ENCODE measurements at regions not wholly inside any gene's neighbourhood (a gene's known extent, or its start where the extent isn't known, plus 50 kb on each side); places are given as distances from the start of the nearest gene placed in this dataset.

- Mint-ChIP-seq H3K27ac (ENCODE audit: low read depth) (no peak overlapping the region), H3K36me3 (ENCODE audit: insufficient read depth) (no peaks in the 10 kb centered on the region), H3K4me1 (no peaks in the 10 kb centered on the region), H3K4me3 (no peak overlapping the region), H3K9me3 (no peaks in the 10 kb centered on the region), H3K27me3 (peaks cover 25% of the 10 kb centered on the region)
- ATAC-seq (replicated peaks; ENCODE audit: extremely low read depth, poor library complexity, severe bottlenecking) (no peak), DNase-seq (ENCODE audit: low spot score in 2 of 2) (no peak)
Measured at GRCh38 chr1:90187323-90187585, 192.3 kb downstream of the ZNF326 start.

GRCh38 chr1:90186506-90187322, 191.8 kb downstream of the ZNF326 start:
- no peak for DNase-seq (ENCODE audit: low spot score in 2 of 2)
- H3K27ac Mint-ChIP-seq (ENCODE audit: low read depth): no peak overlapping the region
- no peaks in the 10 kb centered on the region for H3K36me3 Mint-ChIP-seq (ENCODE audit: insufficient read depth)
- H3K4me3 Mint-ChIP-seq: no peak overlapping the region
- H3K27me3 Mint-ChIP-seq: peaks cover 25% of the 10 kb centered on the region
- ATAC-seq (replicated peaks; ENCODE audit: extremely low read depth, poor library complexity, severe bottlenecking): no peak
- H3K4me1 Mint-ChIP-seq: no peaks in the 10 kb centered on the region
- no peaks in the 10 kb centered on the region for H3K9me3 Mint-ChIP-seq

- ATAC-seq (replicated peaks; ENCODE audit: extremely low read depth, poor library complexity, severe bottlenecking) (no peak), DNase-seq (ENCODE audit: low spot score in 2 of 2) (no peak)
- Mint-ChIP-seq H3K27me3 (peaks cover 30% of the 10 kb centered on the region), H3K4me3 (no peak overlapping the region), H3K4me1 (no peaks in the 10 kb centered on the region), H3K36me3 (ENCODE audit: insufficient read depth) (no peaks in the 10 kb centered on the region), H3K9me3 (no peaks in the 10 kb centered on the region), H3K27ac (ENCODE audit: low read depth) (no peak overlapping the region)
Measured at GRCh38 chr1:90176530-90176929, 181.6 kb downstream of the ZNF326 start.

GRCh38 chr1:90175490-90176167, 180.7 kb downstream of the ZNF326 start:
- H3K9me3 Mint-ChIP-seq: no peaks in the 10 kb centered on the region
- no peaks in the 10 kb centered on the region for H3K4me1 Mint-ChIP-seq
- ATAC-seq (replicated peaks; ENCODE audit: extremely low read depth, poor library complexity, severe bottlenecking): no peak

GRCh38 chr1:90174246-90174645, 179.3 kb downstream of the ZNF326 start:
- Mint-ChIP-seq H3K4me1 (no peaks in the 10 kb centered on the region), H3K27ac (ENCODE audit: low read depth) (no peak overlapping the region), H3K9me3 (no peaks in the 10 kb centered on the region), H3K27me3 (peaks cover 30% of the 10 kb centered on the region), H3K4me3 (no peak overlapping the region), H3K36me3 (ENCODE audit: insufficient read depth) (no peaks in the 10 kb centered on the region)
- no peak for DNase-seq (ENCODE audit: low spot score in 2 of 2)
- ATAC-seq (replicated peaks; ENCODE audit: extremely low read depth, poor library complexity, severe bottlenecking): no peak

More at GRCh38 chr1:90175490-90176167, 180.7 kb downstream of the ZNF326 start:
- Mint-ChIP-seq H3K36me3 (ENCODE audit: insufficient read depth) (no peaks in the 10 kb centered on the region), H3K4me3 (no peak overlapping the region), H3K27ac (ENCODE audit: low read depth) (no peak overlapping the region), H3K27me3 (peaks cover 30% of the 10 kb centered on the region)
- DNase-seq (ENCODE audit: low spot score in 2 of 2): no peak

- Mint-ChIP-seq H3K4me1 (no peaks in the 10 kb centered on the region), H3K36me3 (ENCODE audit: insufficient read depth) (no peaks in the 10 kb centered on the region), H3K9me3 (no peaks in the 10 kb centered on the region), H3K27ac (ENCODE audit: low read depth) (no peak overlapping the region), H3K27me3 (peaks cover 74% of the 10 kb centered on the region), H3K4me3 (no peak overlapping the region)
- ATAC-seq (replicated peaks; ENCODE audit: extremely low read depth, poor library complexity, severe bottlenecking) (no peak), DNase-seq (ENCODE audit: low spot score in 2 of 2) (no peak)
Measured at GRCh38 chr1:90162216-90162615, 167.3 kb downstream of the ZNF326 start.

GRCh38 chr1:90161625-90162024, 166.7 kb downstream of the ZNF326 start:
- ATAC-seq (replicated peaks; ENCODE audit: extremely low read depth, poor library complexity, severe bottlenecking) (no peak), DNase-seq (ENCODE audit: low spot score in 2 of 2) (no peak)
- Mint-ChIP-seq H3K36me3 (ENCODE audit: insufficient read depth) (no peaks in the 10 kb centered on the region), H3K4me3 (no peak overlapping the region), H3K27me3 (peaks cover 75% of the 10 kb centered on the region), H3K9me3 (no peaks in the 10 kb centered on the region), H3K4me1 (no peaks in the 10 kb centered on the region), H3K27ac (ENCODE audit: low read depth) (no peak overlapping the region)

GRCh38 chr1:90155721-90156487, 161.0 kb downstream of the ZNF326 start:
- Mint-ChIP-seq H3K4me1 (no peaks in the 10 kb centered on the region), H3K36me3 (ENCODE audit: insufficient read depth) (no peaks in the 10 kb centered on the region), H3K27me3 (peaks cover 77% of the 10 kb centered on the region), H3K9me3 (peaks cover 10% of the 10 kb centered on the region), H3K27ac (ENCODE audit: low read depth) (no peak overlapping the region), H3K4me3 (no peak overlapping the region)
- no peak for DNase-seq (ENCODE audit: low spot score in 2 of 2)
- no peak for ATAC-seq (replicated peaks; ENCODE audit: extremely low read depth, poor library complexity, severe bottlenecking)

- Mint-ChIP-seq H3K27ac (ENCODE audit: low read depth) (no peak overlapping the region), H3K9me3 (peaks cover 10% of the 10 kb centered on the region)
- ATAC-seq (replicated peaks; ENCODE audit: extremely low read depth, poor library complexity, severe bottlenecking): no peak
Measured at GRCh38 chr1:90154711-90155110, 159.8 kb downstream of the ZNF326 start.

GRCh38 chr1:90149101-90149500, 154.2 kb downstream of the ZNF326 start:
- ATAC-seq (replicated peaks; ENCODE audit: extremely low read depth, poor library complexity, severe bottlenecking) (no peak), DNase-seq (ENCODE audit: low spot score in 2 of 2) (no peak)
- Mint-ChIP-seq H3K36me3 (ENCODE audit: insufficient read depth) (no peaks in the 10 kb centered on the region), H3K4me3 (no peak overlapping the region), H3K4me1 (no peaks in the 10 kb centered on the region), H3K9me3 (peaks cover 6% of the 10 kb centered on the region), H3K27me3 (peaks cover 28% of the 10 kb centered on the region), H3K27ac (ENCODE audit: low read depth) (no peak overlapping the region)

More at GRCh38 chr1:90154711-90155110, 159.8 kb downstream of the ZNF326 start:
- no peak overlapping the region for H3K4me3 Mint-ChIP-seq
- no peaks in the 10 kb centered on the region for H3K4me1 Mint-ChIP-seq
- peaks cover 69% of the 10 kb centered on the region for H3K27me3 Mint-ChIP-seq
- DNase-seq (ENCODE audit: low spot score in 2 of 2): no peak
- no peaks in the 10 kb centered on the region for H3K36me3 Mint-ChIP-seq (ENCODE audit: insufficient read depth)

- H3K27me3 Mint-ChIP-seq: peaks cover 20% of the 10 kb centered on the region
- peaks cover 4% of the 10 kb centered on the region for H3K9me3 Mint-ChIP-seq
- no peak for DNase-seq (ENCODE audit: low spot score in 2 of 2)
- no peak overlapping the region for H3K4me3 Mint-ChIP-seq
- no peak overlapping the region for H3K27ac Mint-ChIP-seq (ENCODE audit: low read depth)
- no peaks in the 10 kb centered on the region for H3K4me1 Mint-ChIP-seq
- ATAC-seq (replicated peaks; ENCODE audit: extremely low read depth, poor library complexity, severe bottlenecking): no peak
- no peaks in the 10 kb centered on the region for H3K36me3 Mint-ChIP-seq (ENCODE audit: insufficient read depth)
Measured at GRCh38 chr1:90147093-90147492, 152.2 kb downstream of the ZNF326 start.

- Mint-ChIP-seq H3K4me3 (no peak overlapping the region), H3K9me3 (peaks cover 7% of the 10 kb centered on the region), H3K27me3 (peaks cover 8% of the 10 kb centered on the region), H3K4me1 (no peaks in the 10 kb centered on the region), H3K27ac (ENCODE audit: low read depth) (no peak overlapping the region), H3K36me3 (ENCODE audit: insufficient read depth) (no peaks in the 10 kb centered on the region)
- no peak for DNase-seq (ENCODE audit: low spot score in 2 of 2)
- no peak for ATAC-seq (replicated peaks; ENCODE audit: extremely low read depth, poor library complexity, severe bottlenecking)
Measured at GRCh38 chr1:90144820-90145219, 149.9 kb downstream of the ZNF326 start.

- Mint-ChIP-seq H3K36me3 (ENCODE audit: insufficient read depth) (no peaks in the 10 kb centered on the region), H3K27me3 (peaks cover 8% of the 10 kb centered on the region), H3K27ac (ENCODE audit: low read depth) (no peak overlapping the region), H3K4me1 (no peaks in the 10 kb centered on the region), H3K4me3 (no peak overlapping the region), H3K9me3 (peaks cover 7% of the 10 kb centered on the region)
- DNase-seq (ENCODE audit: low spot score in 2 of 2) (no peak), ATAC-seq (replicated peaks; ENCODE audit: extremely low read depth, poor library complexity, severe bottlenecking) (no peak)
Measured at GRCh38 chr1:90143591-90143990, 148.7 kb downstream of the ZNF326 start.

Measured in central memory CD8-positive, alpha-beta T cell (primary cell).